Endothelial cell (in vitro differentiated cells): ENCODE measurements at regions not wholly inside any gene's neighbourhood (a gene's known extent, or its start where the extent isn't known, plus 50 kb on each side); places are given as distances from the start of the nearest gene placed in this dataset.

ENCODE experiments used
- DNase-seq: peaks from one replicate; pipeline ENCODE4 v3.0.0; 2021; ENCODE audit warnings: low spot score
- H3K27ac Mint-ChIP-seq: one replicate; pipeline ENCODE4 v1.8.0; 2021; ENCODE audit warnings: mixed read lengths, inconsistent platforms; ENCODE audit not compliant: unreplicated experiment
- H3K27me3 Mint-ChIP-seq: one replicate; pipeline ENCODE4 v1.8.0; 2021; ENCODE audit warnings: mild to moderate bottlenecking, moderate library complexity, mixed read lengths, inconsistent platforms; ENCODE audit not compliant: unreplicated experiment
- H3K36me3 Mint-ChIP-seq: one replicate; pipeline ENCODE4 v1.8.0; 2021; ENCODE audit warnings: mild to moderate bottlenecking, low read depth, mixed read lengths, inconsistent platforms; ENCODE audit not compliant: unreplicated experiment
- H3K4me1 Mint-ChIP-seq: one replicate; pipeline ENCODE4 v1.8.0; 2021; ENCODE audit warnings: mild to moderate bottlenecking, mixed read lengths, inconsistent platforms; ENCODE audit not compliant: unreplicated experiment
- H3K4me3 Mint-ChIP-seq: one replicate; pipeline ENCODE4 v1.8.0; 2021; ENCODE audit warnings: mild to moderate bottlenecking, mixed read lengths, inconsistent platforms; ENCODE audit not compliant: unreplicated experiment
- H3K9me3 Mint-ChIP-seq: one replicate; pipeline ENCODE4 v1.8.0; 2021; ENCODE audit warnings: mixed read lengths, inconsistent platforms; ENCODE audit not compliant: unreplicated experiment
- TF ChIP-seq, protein P1 (sequence below): fragments of 200-600 bp; sonication (generic); IDR thresholded peaks from one replicate; pipeline ENCODE4 v1.5.0; 2021; ENCODE audit warnings: antibody characterized with exemption; ENCODE audit not compliant: unreplicated experiment

DNA sequence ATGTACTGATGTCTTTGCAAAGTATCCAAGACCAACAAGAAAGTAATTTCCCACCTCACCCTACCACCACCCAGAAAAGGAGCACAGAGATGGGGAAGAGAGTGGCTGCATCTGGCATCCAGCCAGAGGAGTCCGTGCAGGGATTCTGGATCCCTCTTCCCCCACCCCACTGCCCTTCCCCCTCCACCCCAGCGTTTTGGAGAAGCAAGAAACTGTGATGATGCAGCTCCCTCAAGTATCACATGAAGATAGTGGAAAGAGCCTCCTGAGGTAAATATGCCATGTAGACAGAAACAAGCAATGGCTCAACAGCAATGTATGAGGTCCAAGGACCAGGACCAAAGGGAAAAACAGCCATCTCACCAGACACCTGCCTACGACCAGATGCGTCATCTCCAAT lies 153.8 kb downstream of the DEPDC1B start:
- peaks cover 9% of the 10 kb centered on the region for H3K4me1 Mint-ChIP-seq
- no peak overlapping the region for H3K4me3 Mint-ChIP-seq
- H3K9me3 Mint-ChIP-seq, result no peaks in the 10 kb centered on the region
- no peak overlapping the region for H3K27ac Mint-ChIP-seq
- no peaks in the 10 kb centered on the region for H3K36me3 Mint-ChIP-seq
- no peak for DNase-seq
- TF ChIP-seq, protein P1, sequence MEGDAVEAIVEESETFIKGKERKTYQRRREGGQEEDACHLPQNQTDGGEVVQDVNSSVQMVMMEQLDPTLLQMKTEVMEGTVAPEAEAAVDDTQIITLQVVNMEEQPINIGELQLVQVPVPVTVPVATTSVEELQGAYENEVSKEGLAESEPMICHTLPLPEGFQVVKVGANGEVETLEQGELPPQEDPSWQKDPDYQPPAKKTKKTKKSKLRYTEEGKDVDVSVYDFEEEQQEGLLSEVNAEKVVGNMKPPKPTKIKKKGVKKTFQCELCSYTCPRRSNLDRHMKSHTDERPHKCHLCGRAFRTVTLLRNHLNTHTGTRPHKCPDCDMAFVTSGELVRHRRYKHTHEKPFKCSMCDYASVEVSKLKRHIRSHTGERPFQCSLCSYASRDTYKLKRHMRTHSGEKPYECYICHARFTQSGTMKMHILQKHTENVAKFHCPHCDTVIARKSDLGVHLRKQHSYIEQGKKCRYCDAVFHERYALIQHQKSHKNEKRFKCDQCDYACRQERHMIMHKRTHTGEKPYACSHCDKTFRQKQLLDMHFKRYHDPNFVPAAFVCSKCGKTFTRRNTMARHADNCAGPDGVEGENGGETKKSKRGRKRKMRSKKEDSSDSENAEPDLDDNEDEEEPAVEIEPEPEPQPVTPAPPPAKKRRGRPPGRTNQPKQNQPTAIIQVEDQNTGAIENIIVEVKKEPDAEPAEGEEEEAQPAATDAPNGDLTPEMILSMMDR, result no peak
- no peaks in the 10 kb centered on the region for H3K27me3 Mint-ChIP-seq

DNA sequence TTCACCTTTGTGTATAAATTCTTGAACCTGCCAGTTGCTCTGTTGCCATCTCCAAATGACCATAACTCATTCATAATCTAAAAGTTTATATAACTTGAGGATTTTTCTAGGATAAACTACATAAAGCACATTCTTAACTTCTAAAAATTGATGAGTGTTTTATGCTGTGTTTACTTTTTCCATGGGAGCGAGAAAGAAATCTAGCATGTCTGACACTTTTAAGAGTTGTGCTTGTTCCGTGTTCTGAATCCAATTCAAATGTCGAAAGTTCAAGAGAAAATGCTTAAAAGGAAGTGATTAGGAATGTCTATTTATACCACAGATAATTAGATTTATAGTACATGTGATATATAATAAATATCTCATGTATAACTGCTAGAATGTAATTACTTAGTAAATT lies 154.4 kb downstream of the DEPDC1B start:
- TF ChIP-seq, protein P1, result no peak
- no peaks in the 10 kb centered on the region for H3K9me3 Mint-ChIP-seq
- H3K27ac Mint-ChIP-seq, result no peak overlapping the region
- no peak overlapping the region for H3K4me3 Mint-ChIP-seq
- DNase-seq, result no peak
- peaks cover 15% of the 10 kb centered on the region for H3K4me1 Mint-ChIP-seq
- no peaks in the 10 kb centered on the region for H3K36me3 Mint-ChIP-seq
- H3K27me3 Mint-ChIP-seq, result no peaks in the 10 kb centered on the region

DNA sequence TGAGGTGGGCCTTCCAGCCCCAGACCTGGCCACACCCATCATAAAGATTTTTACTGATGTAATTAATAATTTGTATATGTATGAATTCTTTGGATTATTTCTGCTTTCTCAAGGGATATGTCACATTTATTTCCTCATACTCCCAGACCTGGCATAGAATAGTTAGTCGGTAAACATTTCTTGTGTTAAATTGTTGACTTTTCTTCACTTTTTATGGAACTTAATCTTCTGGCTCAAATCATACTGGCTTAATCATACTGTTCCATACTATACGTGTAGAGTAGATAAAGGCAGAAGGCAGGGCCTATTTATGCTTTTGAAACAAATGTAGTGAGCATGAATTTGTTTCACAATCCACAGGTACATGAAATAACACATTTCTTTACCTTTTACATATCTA lies 155.8 kb downstream of the DEPDC1B start:
- Mint-ChIP-seq H3K9me3 (no peaks in the 10 kb centered on the region), H3K36me3 (no peaks in the 10 kb centered on the region), H3K4me1 (peaks cover 29% of the 10 kb centered on the region), H3K27me3 (peaks cover 2% of the 10 kb centered on the region), H3K27ac (no peak overlapping the region), H3K4me3 (no peak overlapping the region)
- no peak for DNase-seq
- TF ChIP-seq, protein P1, result no peak

DNA sequence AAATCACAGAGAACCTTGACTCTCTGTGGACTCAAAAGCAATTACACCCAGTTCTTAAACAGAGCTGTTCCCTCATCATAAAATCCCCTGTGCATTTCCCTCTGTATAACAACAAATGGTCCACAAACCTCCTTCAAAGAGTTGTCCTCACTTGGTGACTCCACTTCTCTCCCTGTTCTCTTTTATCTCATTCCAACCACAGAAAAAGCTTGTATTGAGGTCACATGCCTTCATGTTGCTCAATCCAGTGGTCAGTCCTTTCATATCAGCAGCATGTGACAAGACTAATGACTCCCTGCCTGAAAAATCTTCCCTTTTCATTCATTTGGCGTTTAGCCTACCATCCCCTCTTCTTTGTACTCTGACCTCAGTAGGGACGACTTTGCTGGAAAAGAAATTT lies 158.0 kb downstream of the DEPDC1B start:
- Mint-ChIP-seq H3K4me1 (peaks cover 37% of the 10 kb centered on the region), H3K9me3 (no peaks in the 10 kb centered on the region), H3K27ac (no peak overlapping the region), H3K4me3 (no peak overlapping the region), H3K27me3 (peaks cover 2% of the 10 kb centered on the region), H3K36me3 (no peaks in the 10 kb centered on the region)
- no peak for DNase-seq
- TF ChIP-seq, protein P1, result no peak

DNA sequence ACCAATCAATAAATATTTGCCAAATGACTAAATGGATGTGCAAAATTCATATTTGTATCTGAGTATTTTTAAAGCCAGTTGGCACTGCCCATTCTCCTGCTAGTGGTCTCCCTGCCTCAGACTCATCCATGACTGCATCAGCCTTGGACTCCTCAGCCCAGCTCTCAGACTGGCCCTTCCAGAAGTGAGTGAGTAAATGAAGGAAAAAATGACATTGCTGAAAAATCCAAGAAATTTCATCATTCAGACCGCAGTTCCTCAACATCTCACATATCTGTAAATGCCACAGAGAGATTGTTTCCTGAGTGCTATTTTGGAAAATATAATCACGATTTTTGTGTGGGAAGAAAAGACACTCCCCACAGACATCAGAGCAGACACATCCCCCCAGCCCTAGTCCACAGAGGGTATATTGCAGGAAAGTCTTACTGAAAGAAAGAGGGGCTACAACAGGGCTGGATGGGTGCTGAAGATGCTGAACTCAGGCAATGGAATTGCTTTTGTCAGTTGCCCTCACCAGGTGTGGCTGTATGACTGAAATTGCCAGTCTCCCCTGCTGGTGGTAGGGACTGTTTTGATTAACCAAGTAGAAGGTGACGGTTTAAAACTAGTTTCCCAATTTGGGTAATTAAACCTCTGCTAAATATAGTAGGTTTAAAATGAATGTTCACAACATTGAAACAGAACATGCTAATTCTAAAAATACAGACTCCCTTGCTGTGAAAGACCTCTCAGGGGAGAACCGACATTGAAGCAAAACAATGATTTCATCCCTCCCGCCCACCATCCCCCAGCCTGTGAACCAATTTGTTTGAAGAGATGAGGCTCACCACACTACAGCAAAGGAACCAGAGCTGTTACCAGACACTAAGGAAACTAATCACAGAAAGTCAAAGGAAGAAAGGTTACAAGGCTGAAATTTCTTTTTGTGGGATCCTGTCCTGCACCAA lies 158.8 kb downstream of the DEPDC1B start:
- H3K9me3 Mint-ChIP-seq, result no peaks in the 10 kb centered on the region
- TF ChIP-seq, protein P1, result no peak
- peaks cover 2% of the 10 kb centered on the region for H3K27me3 Mint-ChIP-seq
- H3K4me1 Mint-ChIP-seq, result peaks cover 37% of the 10 kb centered on the region
- H3K27ac Mint-ChIP-seq, result no peak overlapping the region
- H3K36me3 Mint-ChIP-seq, result no peaks in the 10 kb centered on the region
- no peak overlapping the region for H3K4me3 Mint-ChIP-seq
- no peak for DNase-seq
